ENCODE measurements at regions not wholly inside any gene's neighbourhood (a gene's known extent, or its start where the extent isn't known, plus 50 kb on each side); places are given as distances from the start of the nearest gene placed in this dataset.
"Not testable (repeated sequence)": the region's sequence is repeated elsewhere in the genome, so short reads cannot be mapped to it uniquely, and the experiment has no call there.

- POLR2A ChIA-PET; H3K9me3 ChIP-seq (ENCODE audit: control insufficient read depth, insufficient read depth, low read depth, low read length); H3K36me3 ChIP-seq (ENCODE audit: control insufficient read depth in 2 of 2, insufficient read depth in 1 of 2, low read length in 2 of 2); H3K27ac ChIP-seq (ENCODE audit: extremely low read depth, low read depth, low read length); H3K4me1 ChIP-seq (ENCODE audit: control insufficient read depth, insufficient read depth, low read length); CTCF ChIA-PET; H3K4me3 ChIP-seq (ENCODE audit: low read depth, low read length): not testable (repeated sequence)
- peak; percentile 95 for TF ChIP-seq ZNF585B (tag by site-specific recombination; IDR thresholded peaks at IDR 0.05)
These were observed 155.5 kb upstream of the FOXQ1 start for GRCh38 chr6:1156411-1156810.

GRCh38 chr6:1153696-1154245 lies 158.1 kb upstream of the FOXQ1 start:
- Histone ChIP-seq H3K36me3 (ENCODE audit: control insufficient read depth in 2 of 2, insufficient read depth in 1 of 2, low read length in 2 of 2) (no peaks in the 10 kb centered on the region), H3K27ac (ENCODE audit: extremely low read depth, low read depth, low read length) (no peak overlapping the region), H3K9me3 (ENCODE audit: control insufficient read depth, insufficient read depth, low read depth, low read length) (no peaks in the 10 kb centered on the region), H3K4me3 (ENCODE audit: low read depth, low read length) (no peak overlapping the region), H3K4me1 (ENCODE audit: control insufficient read depth, insufficient read depth, low read length) (no peaks in the 10 kb centered on the region)
- ChIA-PET CTCF (interaction anchor here (0.7 to 1.4 kb wide), 3 partner anchors 11 to 116 kb away, joined by 3 read pairs; no protein-coding TSS in a partner anchor), POLR2A (no interaction called here)
- TF ChIP-seq ZBTB1 (tag by site-specific recombination; IDR thresholded peaks at IDR 0.05) (no peak), HIC1 (tag by site-specific recombination; IDR thresholded peaks at IDR 0.05) (no peak), PRDM1 (tag by site-specific recombination; IDR thresholded peaks at IDR 0.05) (no peak), ZNF626 (tag by site-specific recombination; IDR thresholded peaks at IDR 0.05) (no peak), ZBTB26 (tag by site-specific recombination; optimal IDR thresholded peaks at IDR 0.05) (no peak), ZNF175 (tag by site-specific recombination; IDR thresholded peaks at IDR 0.05) (no peak), ZNF585B (tag by site-specific recombination; IDR thresholded peaks at IDR 0.05) (no peak), ZNF155 (tag by site-specific recombination; IDR thresholded peaks at IDR 0.05) (no peak), ZNF274 (IDR thresholded peaks at IDR 0.05; ENCODE audit: low read length) (no peak), ZNF274 (tag by site-specific recombination; IDR thresholded peaks at IDR 0.05; ENCODE audit: borderline replicate concordance) (no peak), ZNF280C (tag by site-specific recombination; IDR thresholded peaks at IDR 0.05) (no peak), ZNF248 (tag by site-specific recombination; IDR thresholded peaks at IDR 0.05) (no peak), ZNF776 (tag by site-specific recombination; IDR thresholded peaks at IDR 0.05; ENCODE audit: borderline replicate concordance) (no peak), ZNF132 (tag by site-specific recombination; IDR thresholded peaks at IDR 0.05; ENCODE audit: borderline replicate concordance) (no peak), RBAK (tag by site-specific recombination; IDR thresholded peaks at IDR 0.05) (no peak), ZNF133 (tag by site-specific recombination; IDR thresholded peaks at IDR 0.05) (no peak), ZSCAN5A (tag by site-specific recombination; IDR thresholded peaks at IDR 0.05) (no peak), SP3 (tag by site-specific recombination; IDR thresholded peaks at IDR 0.05) (no peak), PRDM2 (tag by site-specific recombination; IDR thresholded peaks at IDR 0.05; ENCODE audit: borderline replicate concordance) (no peak)
